Activated naive CD4-positive, alpha-beta T cell (primary cell): ENCODE measurements at regions not wholly inside any gene's neighbourhood (a gene's known extent, or its start where the extent isn't known, plus 50 kb on each side); places are given as distances from the start of the nearest gene placed in this dataset.

Source experiments
- DNase-seq, 4 experiments: peaks; one replicate each; lab custom pipeline; 2025; lab: John Stamatoyannopoulos, UW

DNA sequence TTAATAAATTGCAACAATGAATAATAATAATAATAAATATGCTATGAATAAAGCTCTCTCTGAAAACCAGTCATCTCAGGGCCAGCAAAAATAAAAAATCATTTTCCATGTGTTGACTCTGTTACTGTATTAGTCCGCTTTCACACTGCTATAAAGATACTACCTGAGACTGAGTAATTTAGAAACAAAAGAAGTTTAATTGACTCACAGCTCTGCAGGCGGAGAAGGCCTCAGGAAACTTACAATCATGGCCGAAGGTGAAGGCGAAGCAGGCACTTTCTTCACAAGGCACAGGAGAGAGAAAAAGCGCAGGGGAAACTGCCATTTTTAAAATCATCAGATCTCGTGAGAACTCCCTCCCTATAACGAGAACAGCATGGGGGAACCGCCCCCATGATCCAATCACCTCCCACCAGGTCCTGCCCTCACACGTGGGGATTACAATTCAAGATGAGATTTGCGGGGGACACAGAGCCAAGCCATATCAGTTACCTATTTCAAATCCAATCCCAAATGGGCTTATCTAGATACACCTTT lies 224.1 kb downstream of the IGSF11 start:
- no peak for DNase-seq

DNA sequence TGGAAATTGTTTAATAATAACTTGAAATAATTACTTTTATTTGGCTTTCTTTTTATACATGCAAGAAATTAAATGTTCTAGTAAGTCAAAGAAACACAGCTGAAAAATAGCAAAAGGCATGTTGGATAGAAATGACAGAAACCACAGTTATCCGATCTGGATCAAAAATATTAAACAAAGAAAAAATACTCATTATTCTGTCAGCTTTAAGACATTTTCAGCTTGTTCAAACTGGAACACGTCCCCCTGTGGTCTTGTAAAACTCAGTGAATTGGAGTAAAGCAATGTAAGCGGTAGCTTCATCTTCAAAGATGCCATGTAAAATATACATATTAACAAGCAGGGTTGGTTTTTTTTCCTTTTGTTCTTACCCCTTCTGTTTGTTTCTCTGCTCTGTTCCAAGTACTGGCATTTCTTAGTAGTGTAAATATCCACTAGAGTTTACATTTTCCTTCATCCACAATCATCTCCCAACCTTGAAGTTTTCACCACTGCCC lies 223.4 kb downstream of the IGSF11 start:
- no peak for DNase-seq

GRCh38 chr3:118813472-118813871 lies 221.2 kb downstream of the IGSF11 start:
- DNase-seq, result no peak

- no peak for DNase-seq
Measured at GRCh38 chr3:118817748-118818165, 216.9 kb downstream of the IGSF11 start.

GRCh38 chr3:118818386-118818785 lies 216.3 kb downstream of the IGSF11 start:
- no peak for DNase-seq

DNA sequence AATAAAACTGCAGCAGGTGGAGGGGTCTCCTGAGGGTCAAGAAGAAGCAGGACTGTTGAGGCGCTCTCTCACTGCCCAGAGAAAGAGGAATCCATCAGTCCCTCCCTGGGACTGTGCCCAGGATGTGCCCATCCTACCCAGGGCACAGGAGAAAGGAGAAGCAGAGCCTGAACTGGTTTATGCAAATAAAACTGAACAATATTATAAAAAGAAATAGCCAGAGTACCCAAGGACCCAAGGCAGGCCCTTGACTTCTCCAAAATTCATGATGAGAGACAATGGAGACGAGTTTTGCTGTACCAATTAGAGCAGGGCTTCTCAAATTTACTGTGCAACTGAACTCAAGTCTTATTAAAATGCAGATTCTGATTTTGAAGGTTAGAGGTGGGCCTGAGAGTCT lies 211.0 kb downstream of the IGSF11 start:
- no peak for DNase-seq

DNA sequence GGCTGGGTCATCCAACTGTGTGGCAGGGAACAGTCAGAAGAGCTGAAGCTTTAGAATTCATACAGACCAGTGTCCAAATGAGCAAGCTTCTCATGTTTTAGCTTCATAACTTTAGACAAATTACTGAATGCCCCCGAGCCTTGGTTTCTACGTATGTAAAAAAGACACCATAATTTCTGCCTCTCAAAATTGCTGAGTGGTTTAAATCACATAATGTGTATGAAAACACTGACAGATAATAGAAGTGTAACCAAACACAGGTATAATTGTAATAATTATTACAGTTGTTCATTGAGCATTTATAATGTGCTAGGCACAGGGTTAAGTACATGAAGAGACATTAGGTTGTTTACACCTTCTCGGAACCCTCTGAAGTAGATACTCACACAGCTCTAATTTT lies 207.2 kb downstream of the IGSF11 start:
- DNase-seq, result no peak

DNA sequence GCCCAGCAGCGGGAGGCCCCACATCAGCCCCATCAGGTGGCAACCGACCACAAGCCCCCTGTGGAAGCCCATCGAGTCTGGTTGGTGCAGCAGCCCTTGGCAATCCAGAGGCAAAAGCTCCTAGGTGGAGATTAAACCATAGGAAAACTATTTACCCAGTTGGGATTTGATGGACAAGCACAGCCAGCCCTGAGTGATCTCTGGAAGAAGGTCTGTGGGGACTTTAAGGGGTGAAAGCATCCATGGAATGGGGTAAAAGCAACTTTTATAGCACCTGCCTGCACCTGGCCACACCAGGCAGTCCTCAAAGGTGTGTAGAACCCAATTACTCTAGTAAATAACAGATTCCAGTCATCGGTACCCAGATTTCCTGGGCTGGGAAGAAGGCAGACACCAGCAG lies 206.3 kb downstream of the IGSF11 start:
- DNase-seq, result no peak

GRCh38 chr3:118833075-118833474 lies 201.6 kb downstream of the IGSF11 start:
- DNase-seq, result no peak

- DNase-seq, result no peak
Measured at GRCh38 chr3:118838871-118839270, 195.8 kb downstream of the IGSF11 start.

GRCh38 chr3:118842147-118842863 lies 192.3 kb downstream of the IGSF11 start:
- no peak for DNase-seq

DNA sequence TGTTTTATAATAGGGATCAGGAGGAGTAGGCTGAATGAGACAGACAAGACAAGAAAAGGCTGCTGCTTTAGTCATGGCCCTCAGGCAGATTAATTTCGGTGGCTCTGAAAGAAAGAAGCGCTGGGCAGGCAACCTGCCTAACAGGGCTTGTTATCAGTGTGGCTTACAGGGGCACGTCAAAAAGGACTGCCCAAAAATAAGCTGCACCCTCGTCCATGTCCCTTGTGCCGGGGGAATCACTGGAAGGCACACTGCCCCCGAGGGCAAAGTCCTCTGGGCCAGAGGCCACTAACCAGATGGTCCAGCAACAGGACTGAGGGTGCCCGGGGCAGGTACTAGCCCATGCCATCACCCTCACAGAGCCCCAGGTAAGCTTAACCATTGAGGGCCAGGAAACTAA lies 188.5 kb downstream of the IGSF11 start:
- no peak for DNase-seq
